OCI-LY7 (cell line): ENCODE measurements at regions not wholly inside any gene's neighbourhood (a gene's known extent, or its start where the extent isn't known, plus 50 kb on each side); places are given as distances from the start of the nearest gene placed in this dataset.

ENCODE experiments used
- CTCF ChIP-seq: fragments of 200-600 bp; sonication (generic); conservative IDR thresholded peaks from 2 replicates; pipeline ENCODE4 v1.5.1; 2014; ENCODE audit warnings: mild to moderate bottlenecking, antibody characterized with exemption, low read length, moderate library complexity, mixed read lengths
- EZH2phosphoT487 ChIP-seq: fragments of 200-600 bp; sonication (generic); IDR thresholded peaks from 2 replicates; pipeline ENCODE4 v1.6.1; 2018; ENCODE audit warnings: low read depth, borderline replicate concordance, mild to moderate bottlenecking, mixed run types, antibody characterized with exemption, low read length, moderate library complexity, mixed read lengths

DNA sequence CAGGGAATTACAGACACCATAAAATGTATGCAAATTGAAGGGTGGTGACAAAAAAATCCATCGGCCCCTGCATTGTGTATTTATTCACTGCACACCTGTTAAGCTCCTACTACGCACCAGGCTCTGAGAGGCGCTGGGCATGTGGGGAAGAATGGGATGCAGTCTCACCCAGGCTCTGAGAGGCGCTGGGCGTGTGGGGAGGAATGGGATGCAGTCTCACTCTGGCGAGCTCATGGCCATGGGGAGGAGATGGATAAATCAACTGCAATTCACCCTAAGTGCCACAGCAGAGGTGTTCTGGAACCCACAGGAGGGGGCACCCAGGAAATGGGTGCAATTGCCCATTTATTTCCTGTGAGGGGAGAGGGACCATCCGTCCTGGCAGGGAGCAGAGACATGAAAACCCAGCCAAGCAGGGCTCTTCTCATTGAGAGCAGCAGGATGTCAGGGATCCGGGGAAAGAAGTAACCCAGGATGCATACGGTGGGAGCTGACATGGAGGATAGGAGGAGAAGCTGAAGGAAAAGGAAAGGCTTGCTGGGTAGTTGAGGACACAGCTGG, 798.7 kb downstream of the TBC1D22A start:
- TF ChIP-seq CTCF (no peak), EZH2phosphoT487 (no peak)
